ENCODE measurements at regions not wholly inside any gene's neighbourhood (a gene's known extent, or its start where the extent isn't known, plus 50 kb on each side); places are given as distances from the start of the nearest gene placed in this dataset.
A peak's percentile ranks its signal among the peaks of the same experiment; 100 is the strongest.
"Not testable (repeated sequence)": the region's sequence is repeated elsewhere in the genome, so short reads cannot be mapped to it uniquely, and the experiment has no call there.

DNA sequence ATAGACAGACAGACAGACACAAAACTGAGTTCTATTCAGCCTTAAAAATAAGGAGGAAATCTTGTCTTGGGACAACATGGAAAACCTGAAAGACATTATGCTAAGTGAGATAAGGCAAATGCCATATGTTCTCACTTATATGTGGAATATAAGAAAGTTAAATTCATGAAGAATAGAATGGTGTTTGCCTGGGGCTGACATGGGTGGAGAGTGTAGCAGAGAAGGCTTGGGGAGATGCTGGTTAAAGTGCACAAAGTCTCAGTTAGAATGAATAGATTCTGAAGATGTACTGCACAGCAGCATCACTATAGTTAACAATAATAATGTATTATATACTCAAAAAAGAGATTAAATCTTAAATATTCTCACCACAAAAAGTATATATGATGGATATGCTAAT lies 355.5 kb downstream of the LRRIQ3 start:
- DNase-seq, result no peak

DNA sequence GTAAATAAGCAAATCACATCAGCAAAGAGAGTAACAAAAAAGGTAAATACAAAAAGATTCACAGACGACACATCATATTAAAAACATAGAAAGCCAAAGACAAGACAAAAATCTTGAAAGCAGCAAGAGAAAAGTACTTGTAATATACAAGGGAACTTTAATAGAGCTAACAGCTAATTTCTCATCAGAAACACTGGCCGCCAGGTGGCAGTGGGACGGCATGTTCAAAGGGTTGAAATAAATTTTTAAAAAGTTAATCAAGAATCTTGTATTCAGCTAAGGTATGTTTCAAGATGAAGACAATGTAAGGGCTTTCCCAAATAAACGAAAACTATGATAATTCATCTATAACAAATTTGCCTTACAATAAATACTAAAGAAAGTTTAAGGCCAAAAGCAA lies 358.1 kb downstream of the LRRIQ3 start:
- DNase-seq, result peak in 1 of 2 experiments; percentile 13

DNA sequence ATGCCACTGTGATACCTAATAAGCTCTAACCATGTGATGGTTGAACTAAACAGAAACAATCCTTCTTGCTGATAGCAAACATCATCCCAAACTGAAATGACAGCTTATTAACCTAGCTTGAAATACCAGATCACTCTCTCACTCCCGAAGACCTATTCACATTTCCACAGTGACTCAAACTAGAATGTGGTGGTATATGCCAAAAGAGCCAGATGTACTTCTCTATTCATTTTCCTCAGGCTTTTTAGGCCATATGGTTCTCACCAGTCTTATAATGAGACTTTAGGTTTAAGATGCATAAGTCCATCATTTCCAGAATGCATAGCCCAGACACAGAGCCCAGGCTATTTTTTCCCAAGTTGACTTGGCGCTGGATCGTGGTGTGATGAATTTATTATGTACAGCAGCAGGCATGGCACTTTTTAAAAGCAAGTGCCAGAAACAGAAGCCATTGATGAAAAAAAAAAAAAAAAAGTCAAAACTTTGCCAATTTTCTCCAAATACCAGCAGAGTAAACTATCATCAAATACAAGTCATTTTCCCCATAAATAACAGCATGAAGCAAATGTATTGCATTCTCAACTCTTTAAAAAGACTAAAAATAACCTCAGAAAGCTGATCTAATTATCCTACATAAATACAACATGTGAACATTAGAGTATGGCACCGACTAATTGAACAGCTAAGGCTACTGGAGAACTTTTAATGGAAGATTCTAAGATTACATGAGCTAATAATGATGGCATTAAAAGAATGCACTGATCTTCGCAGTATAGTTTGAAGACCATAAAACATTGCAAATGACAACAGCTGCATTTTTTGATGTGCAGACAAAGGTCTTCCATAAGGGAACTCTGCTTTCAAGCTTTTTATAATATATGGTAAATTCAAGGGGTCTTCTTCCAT lies 365.4 kb downstream of the LRRIQ3 start:
- no peak for DNase-seq

DNA sequence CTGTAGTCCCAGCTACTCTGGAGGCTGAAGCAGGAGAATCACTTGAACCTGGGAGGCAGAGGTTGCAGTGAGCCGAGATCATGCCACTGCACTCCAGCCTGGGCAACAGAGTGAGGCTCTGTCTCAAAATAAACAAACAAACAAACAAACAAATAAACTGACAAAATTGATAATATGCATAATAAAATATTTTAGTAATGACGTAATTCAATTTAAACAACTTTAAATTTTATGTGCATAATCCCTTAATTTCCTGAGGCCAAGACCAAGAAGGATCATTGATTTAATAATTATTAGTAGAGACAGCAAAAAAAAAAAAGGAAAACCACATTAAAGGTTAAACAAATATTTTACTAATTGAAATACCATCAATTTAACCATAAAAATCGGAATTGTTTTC lies 370.7 kb downstream of the LRRIQ3 start:
- not testable (repeated sequence) for DNase-seq

DNA sequence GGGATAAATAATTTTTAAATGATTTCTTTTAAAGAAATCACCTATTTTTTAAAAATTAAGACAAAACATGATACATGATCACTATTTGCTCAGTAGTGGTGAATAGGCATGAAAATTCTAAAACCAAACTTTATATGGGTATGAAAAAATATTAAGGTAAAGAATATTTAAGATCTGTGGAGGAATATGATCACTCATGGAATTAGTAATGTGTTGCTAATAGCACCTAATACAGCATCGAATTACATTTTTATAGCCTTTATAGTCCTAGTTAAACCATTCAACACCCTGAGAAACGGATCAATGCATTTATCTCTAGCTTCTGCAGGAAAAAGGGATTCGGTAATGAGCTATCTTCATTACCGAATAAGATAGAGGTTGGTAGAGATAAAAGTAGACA lies 373.9 kb downstream of the LRRIQ3 start:
- DNase-seq, result no peak

DNA sequence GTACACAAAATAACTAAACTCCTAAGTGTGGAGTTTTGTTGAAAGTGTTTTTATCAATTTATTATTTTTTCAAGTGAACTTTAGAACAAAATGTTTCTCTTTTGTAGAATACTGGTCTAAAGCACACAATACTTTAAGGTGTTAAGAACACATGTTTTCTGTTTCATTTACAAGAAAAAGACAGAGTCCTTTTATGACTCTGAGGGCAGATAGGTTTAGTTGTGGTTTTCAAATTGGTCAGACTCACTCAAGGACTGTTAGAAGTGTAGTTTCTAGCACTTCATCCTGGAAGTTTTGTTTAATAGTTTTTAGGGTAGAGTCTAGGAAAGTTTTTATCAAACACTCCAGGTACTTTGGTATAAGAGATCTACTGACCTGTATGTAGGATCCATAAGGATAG lies 376.5 kb downstream of the LRRIQ3 start:
- DNase-seq, result no peak

DNA sequence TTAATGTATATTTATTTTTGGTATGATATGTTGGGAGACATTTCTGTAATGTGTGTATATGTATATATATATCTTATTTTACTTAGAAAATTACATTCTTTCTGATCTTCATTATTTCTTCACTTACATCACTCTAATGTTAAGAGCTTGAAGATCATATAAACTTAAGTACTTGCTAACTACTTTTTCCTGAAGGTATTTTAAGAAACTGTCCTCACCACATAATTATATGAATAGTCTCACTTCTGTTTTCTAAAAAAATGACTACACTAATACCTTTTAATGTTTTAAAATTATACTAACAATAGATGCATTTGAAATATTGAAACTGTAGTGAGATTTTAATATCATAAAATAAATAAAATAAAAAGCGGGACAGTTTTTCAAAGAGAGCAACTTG lies 377.1 kb downstream of the LRRIQ3 start:
- DNase-seq, result no peak

DNA sequence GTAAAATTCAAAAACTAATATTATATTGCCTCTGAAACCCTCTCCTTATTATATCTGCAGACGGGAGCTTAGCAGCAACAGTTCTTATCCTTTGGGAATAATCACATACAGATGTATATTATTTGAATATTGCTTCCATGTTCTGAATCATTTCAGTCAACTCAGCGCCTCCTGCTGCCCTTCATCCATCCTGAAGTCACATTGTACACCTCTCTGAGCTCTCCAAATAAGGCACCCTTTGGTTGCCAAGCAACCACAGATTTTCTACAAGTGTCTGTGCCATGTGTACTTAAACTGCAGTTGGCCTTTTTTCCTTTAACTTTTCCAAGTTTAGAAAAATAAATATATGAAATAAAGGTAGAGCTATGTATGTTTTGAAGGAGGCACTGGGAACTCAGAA lies 384.3 kb downstream of the LRRIQ3 start:
- DNase-seq, result no peak

DNA sequence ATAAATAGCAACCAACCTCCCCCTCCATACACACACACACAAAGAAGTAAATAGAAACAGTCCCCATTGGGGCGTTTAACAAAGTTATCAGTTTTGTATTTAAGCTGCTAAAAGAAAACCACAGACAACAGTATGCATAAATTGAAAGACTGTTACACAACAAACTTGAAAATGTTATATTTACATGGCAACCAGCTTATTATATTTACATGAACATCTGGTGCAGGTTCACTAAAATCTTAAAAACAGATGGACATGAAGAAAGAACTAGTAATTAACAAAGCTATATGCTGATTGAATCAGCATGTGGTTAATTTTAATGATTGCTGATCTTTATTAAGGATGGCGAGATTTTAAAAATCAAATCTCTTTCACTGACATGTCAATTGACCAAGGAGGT lies 384.7 kb downstream of the LRRIQ3 start:
- no peak for DNase-seq

DNA sequence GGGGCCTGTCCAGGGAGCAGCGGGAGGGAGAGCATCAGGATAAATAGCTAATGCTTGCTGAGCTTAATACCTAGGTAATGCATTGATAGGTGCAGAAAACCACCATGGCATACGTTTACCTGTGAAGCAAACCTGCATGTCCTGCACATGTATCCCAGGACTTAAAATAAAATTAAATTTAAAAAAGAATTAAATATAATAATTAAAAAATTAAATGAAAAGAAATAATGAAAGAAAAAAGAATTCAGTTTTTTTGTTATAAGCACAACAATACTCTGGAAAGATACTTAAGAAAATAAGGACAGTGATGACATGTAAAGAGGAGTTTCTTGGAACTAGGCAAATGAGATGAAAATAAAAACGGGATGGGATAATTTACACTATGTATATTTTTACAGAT lies 386.2 kb downstream of the LRRIQ3 start:
- DNase-seq, result no peak

DNA sequence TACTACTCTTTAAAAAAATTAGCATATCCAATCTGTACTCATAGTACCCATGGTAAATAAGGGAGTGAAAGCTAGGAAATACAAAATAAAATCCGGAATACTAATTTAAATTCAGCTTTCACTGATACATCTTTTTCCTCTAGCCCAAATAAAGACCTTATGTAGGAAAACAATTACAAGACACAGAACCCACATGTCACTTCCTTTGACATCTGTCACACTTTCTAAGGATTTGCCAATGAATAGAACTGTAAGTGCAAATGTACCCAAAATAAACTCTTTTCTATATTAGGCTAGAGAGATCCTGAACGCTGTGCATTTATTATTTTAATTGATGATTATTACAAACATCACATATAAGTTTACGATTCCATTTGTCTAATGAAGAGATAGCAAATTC lies 393.0 kb downstream of the LRRIQ3 start:
- DNase-seq, result no peak

DNA sequence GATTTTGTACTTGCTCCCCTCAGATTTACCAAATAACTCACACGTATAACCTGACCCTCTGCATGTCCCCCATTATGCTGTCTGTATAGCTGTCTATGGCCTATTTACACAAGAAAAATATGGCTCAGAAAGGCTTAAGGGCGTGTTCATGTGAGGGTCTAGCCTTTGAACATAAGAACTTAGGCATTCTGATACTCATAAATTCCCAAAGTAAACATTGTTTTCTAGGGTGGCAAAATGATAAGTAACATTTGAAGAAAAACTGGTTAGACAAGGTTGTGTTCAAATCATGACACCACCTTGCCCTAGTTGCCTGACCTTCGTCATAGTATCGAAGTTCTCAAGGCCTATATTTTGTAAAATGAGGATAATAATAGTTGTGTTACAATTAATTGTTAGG lies 394.6 kb downstream of the LRRIQ3 start:
- no peak for DNase-seq

DNA sequence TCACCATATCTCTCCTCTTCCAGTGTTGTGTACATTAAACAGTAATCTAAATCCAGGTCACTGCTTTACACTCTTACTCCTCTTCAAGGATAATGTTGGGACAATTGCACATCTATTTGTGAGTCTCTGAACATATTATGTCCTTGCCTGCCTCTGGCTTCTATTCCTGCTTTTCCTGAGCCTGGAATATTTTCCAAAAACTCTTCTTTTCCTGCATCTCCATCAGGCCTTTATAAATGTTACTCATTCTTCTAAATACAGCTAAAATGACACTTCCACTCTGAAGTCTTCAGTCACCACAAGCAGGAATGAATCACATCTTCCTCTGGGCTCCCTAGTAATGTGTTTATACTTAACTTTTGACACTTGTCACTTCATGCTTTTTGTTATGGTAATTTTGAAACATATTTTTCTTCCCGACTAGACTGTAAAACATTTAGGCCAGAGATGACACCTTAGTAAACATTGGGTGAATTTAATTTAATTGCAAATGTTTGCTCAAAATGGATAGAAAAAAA lies 396.0 kb downstream of the LRRIQ3 start:
- DNase-seq, result no peak

DNA sequence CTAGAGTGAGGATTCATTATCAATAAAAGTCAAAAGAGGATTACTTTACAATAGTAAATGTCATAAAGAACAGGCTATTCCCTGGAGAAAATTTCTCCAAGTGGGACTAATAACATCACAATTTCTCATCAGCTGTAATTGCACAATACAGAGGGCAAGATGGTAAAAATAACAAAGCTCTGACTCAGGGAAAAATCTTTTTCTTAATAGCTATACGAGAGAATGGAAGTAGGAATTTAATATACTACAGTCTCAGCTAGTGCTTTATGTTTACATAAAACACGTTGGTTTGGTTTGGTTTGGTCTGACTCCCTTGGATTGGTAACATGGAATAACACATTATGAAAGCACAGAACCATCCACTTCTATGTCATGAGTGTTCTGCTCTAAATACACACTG lies 397.6 kb downstream of the LRRIQ3 start:
- DNase-seq, result no peak

DNA sequence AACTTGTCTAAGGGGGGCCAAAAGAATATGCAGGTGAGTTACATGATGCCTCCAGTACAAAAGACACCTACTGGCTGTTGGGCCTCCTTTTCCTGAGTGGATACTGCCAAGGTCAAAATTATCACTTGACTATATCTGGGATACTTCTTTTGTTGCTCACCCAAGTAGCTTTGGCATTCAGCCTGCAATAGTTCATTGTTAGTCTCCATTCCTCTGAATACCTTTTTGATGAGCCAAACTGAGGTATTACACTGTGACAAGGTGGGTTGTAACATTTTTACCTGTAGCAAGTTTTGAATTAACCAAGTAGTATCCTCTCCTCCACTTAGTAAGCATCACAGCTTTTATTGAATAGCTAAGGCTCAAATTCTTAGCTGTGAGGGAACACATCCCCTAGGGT lies 408.0 kb downstream of the LRRIQ3 start:
- DNase-seq, result no peak

DNA sequence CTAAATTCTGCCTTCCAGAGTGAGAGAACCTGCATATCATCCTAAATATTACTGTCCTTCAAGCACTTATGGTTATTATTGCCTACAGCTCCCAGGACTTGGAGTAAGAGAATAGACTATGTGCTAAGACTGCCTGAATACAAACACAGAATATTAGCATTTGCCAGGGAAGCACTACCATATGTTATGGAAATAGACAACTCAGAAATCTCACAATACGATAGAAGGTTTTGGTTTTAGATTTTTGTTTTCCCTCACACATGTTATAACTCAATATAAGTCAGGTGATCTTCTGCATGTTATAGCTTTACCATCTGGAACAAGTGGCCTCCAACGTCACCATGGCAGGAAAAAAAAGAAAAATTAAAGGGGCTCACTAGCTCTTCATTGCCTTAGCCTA lies 413.9 kb downstream of the LRRIQ3 start:
- no peak for DNase-seq

DNA sequence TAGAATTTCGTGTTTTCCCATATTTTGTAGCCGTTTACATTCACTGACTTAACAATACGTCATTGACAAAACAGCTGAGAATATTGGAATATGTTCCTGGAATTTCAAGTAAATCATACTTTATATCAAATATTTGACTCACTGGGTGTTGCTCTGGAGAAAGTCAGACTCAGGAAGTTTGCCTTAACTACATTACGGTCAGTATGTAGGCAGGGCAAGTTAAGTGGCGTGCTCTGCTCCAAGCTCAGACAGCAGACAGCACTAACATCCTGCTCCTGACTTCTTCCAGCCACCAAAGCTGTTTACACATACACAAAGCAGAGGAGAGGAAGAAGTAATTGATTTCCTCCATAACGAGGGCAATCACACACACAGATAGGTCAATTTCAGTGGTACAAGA lies 414.6 kb downstream of the LRRIQ3 start:
- no peak for DNase-seq

DNA sequence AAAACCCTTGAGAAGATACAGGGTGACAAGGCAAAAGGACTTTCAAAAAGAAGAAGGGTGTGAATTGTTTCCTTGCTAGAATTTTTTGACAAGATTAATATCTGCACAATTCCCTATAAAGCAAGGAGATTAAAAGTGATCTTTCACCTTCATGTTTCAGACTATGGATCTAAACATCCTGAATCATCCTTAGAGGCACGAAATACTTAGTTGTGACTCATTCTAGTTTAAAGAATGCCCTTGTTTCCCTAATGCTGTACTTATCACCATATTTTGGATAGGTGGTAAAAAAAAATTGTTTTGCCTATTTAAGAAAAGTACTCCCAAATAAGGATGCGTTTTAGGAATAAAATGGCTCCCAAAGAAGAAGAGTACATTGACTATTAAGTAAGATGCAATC lies 415.1 kb downstream of the LRRIQ3 start:
- no peak for DNase-seq

DNA sequence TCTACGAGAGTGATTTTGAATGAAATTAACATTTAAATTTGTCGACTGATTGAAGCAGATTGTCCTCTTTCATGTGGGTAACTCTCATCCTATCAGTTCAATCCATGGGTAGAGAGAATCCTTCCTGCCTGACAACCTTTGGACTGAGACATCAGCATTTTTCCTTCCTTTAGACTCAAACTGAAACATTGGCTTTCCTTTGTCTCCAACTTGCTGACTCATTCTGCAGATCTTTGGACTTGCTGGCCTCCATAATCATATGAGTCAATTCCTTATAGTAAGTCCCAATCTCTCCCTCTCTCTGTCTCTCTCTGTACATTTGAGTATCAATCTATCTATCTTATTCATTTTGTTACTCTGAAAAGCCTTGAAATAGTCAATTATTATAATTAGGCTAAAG lies 416.7 kb downstream of the LRRIQ3 start:
- no peak for DNase-seq

DNA sequence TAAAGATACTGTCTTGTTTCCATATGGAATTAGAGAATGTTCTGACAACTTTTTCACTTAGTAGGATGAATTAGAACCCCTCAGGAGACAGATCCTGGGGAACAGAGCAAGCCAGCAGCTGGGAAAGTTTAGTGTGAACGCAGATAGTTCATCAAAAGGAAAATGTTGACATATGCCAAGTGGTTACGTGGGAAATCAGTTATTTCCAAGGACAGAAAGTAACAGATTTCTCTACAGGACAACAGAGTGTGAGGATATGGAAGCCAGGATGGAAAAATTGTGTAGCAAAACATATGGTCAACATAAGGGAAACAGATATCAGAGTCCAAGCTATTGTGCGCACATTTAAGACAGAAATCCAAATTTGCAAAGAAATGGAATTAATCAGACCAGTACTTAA lies 419.5 kb downstream of the LRRIQ3 start:
- DNase-seq, result no peak

DNA sequence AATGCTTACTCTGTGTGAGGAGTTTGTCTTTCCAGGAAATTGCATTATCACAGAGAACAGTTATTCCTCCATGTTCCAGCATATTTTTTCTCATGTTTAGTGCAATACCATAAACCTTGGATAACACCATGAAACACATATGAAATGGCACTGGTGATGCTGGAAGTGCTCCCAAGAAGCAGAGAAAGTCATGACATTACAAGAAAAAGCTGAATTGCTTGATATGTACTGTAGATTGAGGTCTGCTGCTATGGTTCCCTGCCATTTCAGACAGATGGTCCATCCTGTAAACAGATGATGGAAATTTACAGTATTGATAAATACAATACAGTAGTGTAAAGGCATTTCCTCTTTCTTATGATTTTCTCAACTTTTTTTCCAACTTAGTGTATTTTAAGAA lies 422.1 kb downstream of the LRRIQ3 start:
- no peak for DNase-seq

DNA sequence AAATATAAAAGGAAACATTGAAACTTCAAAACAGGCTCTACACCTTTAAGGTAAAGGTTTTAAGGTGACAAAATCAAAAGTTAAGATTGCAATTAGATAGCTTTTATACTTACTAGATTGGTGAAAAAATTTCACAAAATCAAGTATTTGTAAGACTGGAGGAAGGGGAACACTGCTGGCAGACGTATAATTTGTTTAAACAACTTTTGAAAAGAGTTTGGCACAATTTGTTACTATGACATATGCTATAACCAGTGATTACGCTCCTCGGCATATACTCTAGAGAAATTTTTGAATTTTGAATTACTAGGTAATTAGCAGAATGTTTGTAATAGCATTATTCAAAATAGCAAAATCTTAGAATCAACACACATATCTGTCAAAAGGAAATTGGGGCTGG lies 425.0 kb downstream of the LRRIQ3 start:
- DNase-seq, result no peak

DNA sequence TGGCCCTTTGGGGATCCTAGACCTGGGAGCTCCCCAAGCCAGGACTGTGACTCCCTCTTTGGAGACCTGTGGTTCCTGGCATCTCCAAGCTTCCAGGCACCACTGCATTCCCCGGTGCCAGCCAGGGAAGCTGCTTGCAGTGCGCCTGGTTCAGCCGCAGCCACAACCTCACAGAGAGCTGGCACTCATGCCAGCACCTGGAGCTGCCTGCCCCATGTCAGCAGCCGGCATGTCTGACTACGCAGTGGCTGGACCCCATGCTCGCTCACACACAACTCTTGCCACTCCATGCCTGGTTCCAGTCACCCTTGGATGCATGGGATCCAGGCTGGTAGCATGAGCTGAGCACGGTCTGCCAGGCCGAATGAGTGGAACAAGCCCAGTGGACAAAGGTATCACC lies 426.6 kb downstream of the LRRIQ3 start:
- DNase-seq, result no peak

DNA sequence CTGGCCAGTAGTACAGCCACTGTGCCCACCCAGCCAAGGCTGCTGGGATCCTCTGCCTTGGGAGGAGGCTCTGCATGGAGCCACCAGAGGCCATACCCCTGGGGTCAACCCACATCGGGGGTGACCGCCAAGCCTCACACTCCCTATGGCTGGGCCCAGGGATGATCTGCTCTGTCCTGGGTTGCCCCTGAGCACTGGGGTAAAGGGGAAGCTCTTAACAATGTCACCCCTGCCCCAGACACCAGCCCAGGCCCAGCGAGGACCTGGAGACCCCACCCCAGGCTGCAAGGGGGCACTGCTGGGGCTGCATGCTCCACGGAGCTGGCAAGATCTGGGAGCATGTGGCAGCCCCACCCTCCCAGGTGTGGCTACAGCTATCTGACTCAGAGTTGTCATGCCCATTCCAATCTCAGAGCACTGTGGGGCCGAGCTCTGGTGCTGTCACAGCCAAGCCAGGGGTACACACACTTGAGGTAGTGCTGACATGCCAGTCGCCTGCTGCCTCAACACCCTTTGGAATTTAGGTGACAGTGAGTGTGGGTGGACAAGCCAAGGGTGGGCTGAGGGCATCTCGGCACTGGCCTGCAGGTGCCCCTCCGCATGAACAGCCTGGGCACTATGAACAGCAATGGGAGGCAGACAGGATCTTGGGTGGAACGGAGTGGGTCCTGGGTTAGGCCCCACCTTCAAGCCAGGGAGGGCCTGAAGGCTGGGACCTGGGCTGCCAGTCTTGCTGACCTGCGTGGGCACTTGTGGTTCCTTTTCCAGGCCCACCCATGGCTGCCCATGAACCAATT lies 427.7 kb downstream of the LRRIQ3 start:
- no peak for DNase-seq
